AG09309 (cell line): ENCODE measurements at regions not wholly inside any gene's neighbourhood (a gene's known extent, or its start where the extent isn't known, plus 50 kb on each side); places are given as distances from the start of the nearest gene placed in this dataset.

ENCODE experiments used
- DNase-seq: peaks from one replicate; pipeline ENCODE4 v3.0.0-alpha.2; 2010; ENCODE audit warnings: low read depth
- H3K4me3 ChIP-seq: 2 replicates; pipeline ENCODE4 v1.5.1; 2011; ENCODE audit warnings: mild to moderate bottlenecking, low read depth, low read length, moderate library complexity; ENCODE audit not compliant: control insufficient read depth
- TF ChIP-seq, protein P1 (sequence below): IDR thresholded peaks from 2 replicates; pipeline ENCODE4 v1.5.1; 2011; ENCODE audit warnings: mild to moderate bottlenecking, low read depth, low read length, inconsistent platforms; ENCODE audit not compliant: insufficient read depth, control insufficient read depth; ENCODE audit errors: missing control alignments

- no peak overlapping the region for H3K4me3 ChIP-seq
- TF ChIP-seq, protein P1, sequence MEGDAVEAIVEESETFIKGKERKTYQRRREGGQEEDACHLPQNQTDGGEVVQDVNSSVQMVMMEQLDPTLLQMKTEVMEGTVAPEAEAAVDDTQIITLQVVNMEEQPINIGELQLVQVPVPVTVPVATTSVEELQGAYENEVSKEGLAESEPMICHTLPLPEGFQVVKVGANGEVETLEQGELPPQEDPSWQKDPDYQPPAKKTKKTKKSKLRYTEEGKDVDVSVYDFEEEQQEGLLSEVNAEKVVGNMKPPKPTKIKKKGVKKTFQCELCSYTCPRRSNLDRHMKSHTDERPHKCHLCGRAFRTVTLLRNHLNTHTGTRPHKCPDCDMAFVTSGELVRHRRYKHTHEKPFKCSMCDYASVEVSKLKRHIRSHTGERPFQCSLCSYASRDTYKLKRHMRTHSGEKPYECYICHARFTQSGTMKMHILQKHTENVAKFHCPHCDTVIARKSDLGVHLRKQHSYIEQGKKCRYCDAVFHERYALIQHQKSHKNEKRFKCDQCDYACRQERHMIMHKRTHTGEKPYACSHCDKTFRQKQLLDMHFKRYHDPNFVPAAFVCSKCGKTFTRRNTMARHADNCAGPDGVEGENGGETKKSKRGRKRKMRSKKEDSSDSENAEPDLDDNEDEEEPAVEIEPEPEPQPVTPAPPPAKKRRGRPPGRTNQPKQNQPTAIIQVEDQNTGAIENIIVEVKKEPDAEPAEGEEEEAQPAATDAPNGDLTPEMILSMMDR = no peak
- DNase-seq = peak; percentile 65
Measured at GRCh38 chr2:45283764-45284620, 274.7 kb upstream of the SIX2 start.

GRCh38 chr2:45282646-45283045 lies 273.4 kb upstream of the SIX2 start:
- TF ChIP-seq, protein P1 = no peak
- H3K4me3 ChIP-seq = no peak overlapping the region
- DNase-seq = no peak

DNA sequence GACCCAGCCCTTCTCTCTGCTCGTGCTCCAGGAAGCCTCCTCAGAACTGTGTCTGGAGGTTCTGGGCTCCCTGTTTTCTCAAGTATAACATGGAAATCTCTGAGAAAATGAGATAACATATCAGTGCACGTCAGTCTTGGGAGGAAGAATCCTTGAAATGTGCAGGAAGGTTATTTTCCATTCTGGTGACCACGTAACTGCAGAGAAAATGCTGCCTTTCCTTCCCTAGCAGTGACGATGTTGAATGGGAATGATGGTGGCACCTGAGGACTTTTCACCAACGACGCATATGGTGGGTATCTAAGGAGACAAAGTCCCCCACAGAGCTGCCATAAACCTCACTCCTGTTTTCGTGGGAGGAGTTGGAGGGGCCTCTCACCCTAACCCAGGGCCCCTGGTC lies 272.1 kb upstream of the SIX2 start:
- DNase-seq = no peak
- TF ChIP-seq, protein P1 = no peak
- no peak overlapping the region for H3K4me3 ChIP-seq

DNA sequence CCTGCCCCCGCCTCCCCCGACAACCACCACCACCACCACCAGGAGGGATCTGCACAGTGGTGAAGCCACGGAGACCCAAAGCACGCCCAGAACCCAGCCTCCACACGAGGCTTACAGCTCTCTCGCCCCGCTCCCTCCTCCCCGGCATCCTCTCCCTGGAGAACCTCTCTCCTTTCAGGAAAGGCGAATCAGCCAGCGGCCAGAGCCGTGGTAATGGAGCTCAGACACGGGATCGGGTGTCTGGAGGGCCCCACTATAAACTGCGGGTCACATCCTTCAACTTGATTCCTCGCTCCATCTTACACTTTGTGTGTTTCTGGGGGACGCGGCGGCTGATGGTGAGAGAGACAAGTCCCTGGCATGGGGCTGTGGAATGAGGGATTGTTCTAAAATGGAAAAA lies 271.5 kb upstream of the SIX2 start:
- DNase-seq = no peak
- H3K4me3 ChIP-seq = no peak overlapping the region
- TF ChIP-seq, protein P1 = no peak

DNA sequence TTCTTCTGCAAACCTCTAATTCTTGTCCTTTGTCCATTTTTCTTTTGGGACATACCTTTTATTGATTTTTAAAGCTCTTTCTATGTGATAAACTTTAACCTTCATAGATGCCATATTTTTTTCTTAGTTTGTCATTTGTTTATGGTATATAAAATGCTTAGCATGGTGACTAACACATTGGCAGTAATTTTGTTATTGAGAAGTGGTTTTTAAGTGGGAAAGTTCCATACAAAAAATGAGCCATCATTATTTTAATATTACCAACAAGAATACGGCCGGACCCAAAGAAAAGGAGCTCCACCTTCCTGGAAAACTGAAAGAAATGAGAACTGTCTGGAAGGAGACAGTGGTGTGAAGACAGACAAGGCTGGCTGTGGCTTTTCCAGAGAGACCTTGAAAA lies 270.1 kb upstream of the SIX2 start:
- no peak for DNase-seq
- TF ChIP-seq, protein P1 = no peak
- H3K4me3 ChIP-seq = no peak overlapping the region

- TF ChIP-seq, protein P1 = no peak
- no peak overlapping the region for H3K4me3 ChIP-seq
- DNase-seq = no peak
Measured at GRCh38 chr2:45278365-45279078, 269.3 kb upstream of the SIX2 start.
